IMR-90 (cell line): ENCODE measurements at regions not wholly inside any gene's neighbourhood (a gene's known extent, or its start where the extent isn't known, plus 50 kb on each side); places are given as distances from the start of the nearest gene placed in this dataset.

Experiments
- ATAC-seq: fragments of 200-7000 bp; cut with Tn5 transposase; 2 replicates; pipeline ENCODE4 v1.9.1; 2020; ENCODE audit warnings: low read depth, mild to moderate bottlenecking, moderate library complexity
- BruUV-seq: library from RNA; stranded (reverse); fragments of 400-500 nt; replicated peaks from 2 replicates; lab custom pipeline; 2021; lab: Mats Ljungman, UMichigan
- CTCF ChIA-PET: fragments of 300-600 bp; formaldehyde crosslinking; extraction: SDS; loops from one replicate; lab custom pipeline; 2021; ENCODE audit warnings: antibody characterized with exemption; lab: Yijun Ruan, JAX
- POLR2A ChIA-PET: fragments of 300-600 bp; sonication (Branson Sonifier 250); formaldehyde crosslinking; loops from one replicate; lab custom pipeline; 2022; ENCODE audit warnings: antibody characterized with exemption; ENCODE audit not compliant: unreplicated experiment; lab: Charles Lee
- DNase-seq: peaks from one replicate; pipeline ENCODE4 v3.0.0; 2013
- H2AFZ ChIP-seq: replicated peaks from 2 replicates; pipeline ENCODE3; 2013; ENCODE audit warnings: low read length, mild to moderate bottlenecking; ENCODE audit not compliant: poor library complexity
- H2AK5ac ChIP-seq: 2 replicates; pipeline ENCODE4 v1.6.1; 2013; ENCODE audit warnings: low read depth, low read length, inconsistent platforms
- H2AK9ac ChIP-seq: replicated peaks from 2 replicates; pipeline ENCODE3; 2013; ENCODE audit warnings: mild to moderate bottlenecking, low read depth, low read length, moderate library complexity; ENCODE audit not compliant: poor library complexity
- H2BK120ac ChIP-seq: 2 replicates; pipeline ENCODE4 v1.6.1; 2013; ENCODE audit warnings: low read depth, low read length, inconsistent platforms
- H2BK15ac ChIP-seq: 3 replicates; pipeline ENCODE4 v1.6.1; 2013; ENCODE audit warnings: low read depth, low read length, inconsistent platforms
- H2BK20ac ChIP-seq: 2 replicates; pipeline ENCODE4 v1.6.1; 2013; ENCODE audit warnings: low read depth, mild to moderate bottlenecking, inconsistent platforms, low read length, moderate library complexity
- H2BK5ac ChIP-seq: 2 replicates; pipeline ENCODE4 v1.6.1; 2013; ENCODE audit warnings: mild to moderate bottlenecking, low read depth, low read length, inconsistent platforms; ENCODE audit not compliant: poor library complexity, severe bottlenecking
- H3K14ac ChIP-seq: replicated peaks from 2 replicates; pipeline ENCODE4 v1.6.1; 2013; ENCODE audit warnings: low read depth, low read length, inconsistent platforms
- H3K18ac ChIP-seq: 2 replicates; pipeline ENCODE4 v1.6.1; 2013; ENCODE audit warnings: low read depth, low read length, control low read depth
- H3K23ac ChIP-seq: 2 replicates; pipeline ENCODE4 v1.6.1; 2013; ENCODE audit warnings: low read depth, low read length, inconsistent platforms
- H3K27ac ChIP-seq: 2 replicates; pipeline ENCODE4 v1.5.1; 2013; ENCODE audit warnings: mild to moderate bottlenecking, control low read depth, low read length; ENCODE audit not compliant: insufficient read depth
- H3K27me3 ChIP-seq: 2 replicates; pipeline ENCODE4 v1.6.1; 2013; ENCODE audit warnings: low read length; ENCODE audit not compliant: control insufficient read depth, insufficient read depth
- H3K36me3 ChIP-seq: 2 replicates; pipeline ENCODE4 v1.6.1; 2013; ENCODE audit warnings: low read length, mixed read lengths; ENCODE audit not compliant: control insufficient read depth, insufficient read depth
- H3K4ac ChIP-seq: 2 replicates; pipeline ENCODE4 v1.6.1; 2013; ENCODE audit warnings: low read depth, low read length, inconsistent platforms
- H3K4me1 ChIP-seq: 2 replicates; pipeline ENCODE4 v1.6.1; 2013; ENCODE audit warnings: low read length, mixed read lengths; ENCODE audit not compliant: control insufficient read depth, insufficient read depth
- H3K4me2 ChIP-seq: 2 replicates; pipeline ENCODE4 v1.6.1; 2013; ENCODE audit warnings: low read depth, mild to moderate bottlenecking, control low read depth, low read length, moderate library complexity
- H3K4me3 ChIP-seq: 2 replicates; pipeline ENCODE4 v1.5.1; 2013; ENCODE audit warnings: low read depth, mild to moderate bottlenecking, control low read depth, low read length, moderate library complexity; ENCODE audit not compliant: insufficient read depth
- H3K56ac ChIP-seq: 2 replicates; pipeline ENCODE4 v1.6.1; 2013; ENCODE audit warnings: low read length, inconsistent platforms; ENCODE audit not compliant: insufficient read depth; ENCODE audit errors: extremely low read depth
- H3K79me1 ChIP-seq, 2 experiments: 2 replicates each; pipeline ENCODE4 v1.6.1; 2013; ENCODE audit warnings: low read length in 2 of 2, inconsistent platforms in 1 of 2, low read depth in 1 of 2
- H3K9ac ChIP-seq: 2 replicates; pipeline ENCODE4 v1.6.1; 2013; ENCODE audit warnings: low read depth, low read length, control low read depth
- H3K9me1 ChIP-seq: 2 replicates; pipeline ENCODE4 v1.6.1; 2013; ENCODE audit warnings: low read length, inconsistent platforms; ENCODE audit not compliant: insufficient read depth
- H3K9me3 ChIP-seq: 2 replicates; pipeline ENCODE4 v1.6.1; 2013; ENCODE audit warnings: low read length; ENCODE audit not compliant: control insufficient read depth, insufficient read depth
- H4K20me1 ChIP-seq: 2 replicates; pipeline ENCODE4 v1.6.1; 2013; ENCODE audit warnings: low read length, inconsistent platforms; ENCODE audit not compliant: insufficient read depth
- H4K5ac ChIP-seq: 2 replicates; pipeline ENCODE4 v1.6.1; 2013; ENCODE audit warnings: mild to moderate bottlenecking, low read depth, low read length, control low read depth
- H4K8ac ChIP-seq, 2 experiments: 2 replicates each; pipeline ENCODE4 v1.6.1; 2013; ENCODE audit warnings: low read depth in 2 of 2, low read length in 2 of 2, control low read depth in 1 of 2, inconsistent platforms in 1 of 2
- H4K91ac ChIP-seq: 2 replicates; pipeline ENCODE4 v1.6.1; 2013; ENCODE audit warnings: low read depth, low read length, inconsistent platforms; ENCODE audit not compliant: insufficient read depth
- CHD1 ChIP-seq: IDR thresholded peaks from 2 replicates; pipeline ENCODE4 v1.6.1; 2012; ENCODE audit warnings: low read depth, low read length, improper control_type of control experiment
- CTCF ChIP-seq: conservative IDR thresholded peaks from 2 replicates; pipeline ENCODE4 v1.5.1; 2012; ENCODE audit warnings: mild to moderate bottlenecking, low read depth, low read length, improper control_type of control experiment
- ELK1 ChIP-seq: fragments of 150-350 bp; IDR thresholded peaks from 2 replicates; pipeline ENCODE4 v1.6.1; 2016; ENCODE audit warnings: low read depth, mild to moderate bottlenecking, low read length, moderate library complexity, borderline replicate concordance
- FOS ChIP-seq: fragments of 150-350 bp; IDR thresholded peaks from 2 replicates; pipeline ENCODE4 v1.6.1; 2016; ENCODE audit warnings: low read depth, low read length
- MAFK ChIP-seq: IDR thresholded peaks from 2 replicates; pipeline ENCODE4 v1.6.1; 2012; ENCODE audit warnings: low read depth, low read length, improper control_type of control experiment
- MAZ ChIP-seq: IDR thresholded peaks from 2 replicates; pipeline ENCODE4 v1.6.1; 2012; ENCODE audit warnings: low read depth, mild to moderate bottlenecking, low read length, improper control_type of control experiment, moderate library complexity, borderline replicate concordance
- MXI1 ChIP-seq: IDR thresholded peaks from 2 replicates; pipeline ENCODE4 v1.6.1; 2012; ENCODE audit warnings: low read depth, mild to moderate bottlenecking, low read length, moderate library complexity, borderline replicate concordance
- NFE2L2 ChIP-seq: fragments of 150-350 bp; IDR thresholded peaks from 2 replicates; pipeline ENCODE4 v1.6.1; 2016; ENCODE audit warnings: low read depth, mild to moderate bottlenecking, low read length
- RCOR1 ChIP-seq: IDR thresholded peaks from 2 replicates; pipeline ENCODE4 v1.6.1; 2012; ENCODE audit warnings: mild to moderate bottlenecking, low read length, improper control_type of control experiment; ENCODE audit not compliant: insufficient replicate concordance
- RFX5 ChIP-seq: IDR thresholded peaks from 2 replicates; pipeline ENCODE4 v1.8.0; 2012; ENCODE audit warnings: low read depth, mild to moderate bottlenecking, low read length, moderate library complexity
- SMC3 ChIP-seq: fragments of 150-350 bp; IDR thresholded peaks from 2 replicates; pipeline ENCODE4 v1.6.1; 2016; ENCODE audit warnings: low read depth, mild to moderate bottlenecking, antibody characterized with exemption, low read length, moderate library complexity
- dilution Hi-C: fragments of 300-500 bp; cut with HindIII; formaldehyde crosslinking; loops from one replicate; pipeline ENCODE4 v1.14.3; 2018; ENCODE audit warnings: low sequenced_read_pairs; ENCODE audit not compliant: unreplicated experiment
- in situ Hi-C: fragments of 300-500 bp; cut with MboI; formaldehyde crosslinking; loops from 3 replicates; pipeline ENCODE4 v1.14.3; 2019; ENCODE audit warnings: low sequenced_read_pairs, inconsistent platforms, mixed read lengths
- intact Hi-C: fragments of 100-400 bp; cut with micrococcal nuclease; formaldehyde crosslinking; loops from 2 replicates; pipeline ENCODE4 v1.10.0; 2022

DNA sequence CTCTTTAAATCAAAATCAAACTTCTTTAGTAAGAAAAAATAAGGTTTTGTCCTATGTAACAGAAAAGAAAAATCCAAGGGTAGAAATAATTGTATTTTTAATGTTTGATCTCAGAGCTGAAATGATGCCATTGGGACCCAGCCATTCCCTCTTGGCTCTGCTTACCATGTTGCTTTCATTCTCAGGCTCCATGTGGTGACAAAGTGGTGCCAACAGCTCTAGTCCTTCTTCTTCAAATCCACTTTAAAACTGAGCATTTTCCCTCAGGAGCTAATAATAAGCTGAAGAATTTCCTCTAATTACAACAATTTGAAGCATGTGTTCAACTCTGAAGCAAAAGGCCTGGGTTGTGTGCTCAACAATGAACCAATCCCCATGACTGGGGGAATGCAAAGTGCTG lies 327.9 kb downstream of the EN1 start:
- Histone ChIP-seq H3K56ac (no peak overlapping the region), H3K4me1 (no peaks in the 10 kb centered on the region), H2AK9ac (no peak overlapping the region), H3K9me3 (no peaks in the 10 kb centered on the region; the same call in 1 of the 2 replicates), H3K36me3 (no peaks in the 10 kb centered on the region), H3K9me1 (no peaks in the 10 kb centered on the region), H2AFZ (no peak overlapping the region), H4K20me1 (no peaks in the 10 kb centered on the region), H3K27ac (no peak overlapping the region), H4K5ac (no peak overlapping the region), H3K9ac (no peak overlapping the region), H3K14ac (no peak overlapping the region), H2AK5ac (no peak overlapping the region), H3K18ac (no peak overlapping the region), H2BK15ac (no peak overlapping the region), H2BK5ac (no peak overlapping the region), H3K27me3 (no peaks in the 10 kb centered on the region), H4K91ac (no peak overlapping the region), H3K23ac (no peak overlapping the region), H3K4me2 (no peak overlapping the region), H3K4ac (no peak overlapping the region), H3K79me1 (no peaks in the 10 kb centered on the region), H4K8ac (no peak overlapping the region), H3K4me3 (no peak overlapping the region), H2BK120ac (no peak overlapping the region), H2BK20ac (no peak overlapping the region)
- no TSS peak for BruUV-seq
- ChIA-PET POLR2A (no interaction called here), CTCF (no interaction called here)
- TF ChIP-seq MAFK (no peak), SMC3 (no peak), CHD1 (no peak), CTCF (no peak), MAZ (no peak), NFE2L2 (no peak), ELK1 (no peak), RFX5 (no peak), FOS (no peak), RCOR1 (no peak), MXI1 (no peak)
- dilution Hi-C loops = no loop called here
- no peak for ATAC-seq
- in situ Hi-C loops = no loop called here
- no peak for DNase-seq
- intact Hi-C loops = no loop called here
